ENCODE measurements at regions not wholly inside any gene's neighbourhood (a gene's known extent, or its start where the extent isn't known, plus 50 kb on each side); places are given as distances from the start of the nearest gene placed in this dataset.

DNA sequence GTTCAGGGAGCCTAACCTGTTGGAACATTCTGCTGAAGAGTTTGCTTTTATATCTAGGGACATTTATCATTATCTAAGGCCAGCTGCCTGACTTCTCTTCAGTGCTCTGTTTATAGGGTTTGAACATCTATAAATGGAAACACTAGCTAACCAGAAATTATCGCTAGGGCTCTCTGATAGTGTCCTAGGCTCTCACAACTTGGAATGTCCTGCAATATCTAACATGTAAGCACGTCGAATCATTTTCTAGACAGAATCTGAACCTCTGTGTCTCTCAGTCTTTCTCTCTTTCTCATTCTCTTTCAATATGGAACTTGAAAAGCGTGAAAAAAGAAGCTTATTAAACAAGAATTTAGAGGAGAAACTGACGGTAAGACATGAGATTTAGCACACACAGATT, 92.5 kb upstream of the MLIP start:
- TF ChIP-seq, protein P1, sequence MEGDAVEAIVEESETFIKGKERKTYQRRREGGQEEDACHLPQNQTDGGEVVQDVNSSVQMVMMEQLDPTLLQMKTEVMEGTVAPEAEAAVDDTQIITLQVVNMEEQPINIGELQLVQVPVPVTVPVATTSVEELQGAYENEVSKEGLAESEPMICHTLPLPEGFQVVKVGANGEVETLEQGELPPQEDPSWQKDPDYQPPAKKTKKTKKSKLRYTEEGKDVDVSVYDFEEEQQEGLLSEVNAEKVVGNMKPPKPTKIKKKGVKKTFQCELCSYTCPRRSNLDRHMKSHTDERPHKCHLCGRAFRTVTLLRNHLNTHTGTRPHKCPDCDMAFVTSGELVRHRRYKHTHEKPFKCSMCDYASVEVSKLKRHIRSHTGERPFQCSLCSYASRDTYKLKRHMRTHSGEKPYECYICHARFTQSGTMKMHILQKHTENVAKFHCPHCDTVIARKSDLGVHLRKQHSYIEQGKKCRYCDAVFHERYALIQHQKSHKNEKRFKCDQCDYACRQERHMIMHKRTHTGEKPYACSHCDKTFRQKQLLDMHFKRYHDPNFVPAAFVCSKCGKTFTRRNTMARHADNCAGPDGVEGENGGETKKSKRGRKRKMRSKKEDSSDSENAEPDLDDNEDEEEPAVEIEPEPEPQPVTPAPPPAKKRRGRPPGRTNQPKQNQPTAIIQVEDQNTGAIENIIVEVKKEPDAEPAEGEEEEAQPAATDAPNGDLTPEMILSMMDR (IDR thresholded peaks at IDR 0.05) = no peak
- TF ChIP-seq EP300 (IDR thresholded peaks at IDR 0.05) (no peak), POLR2A (IDR thresholded peaks at IDR 0.05) (no peak)
